ENCODE measurements at regions not wholly inside any gene's neighbourhood (a gene's known extent, or its start where the extent isn't known, plus 50 kb on each side); places are given as distances from the start of the nearest gene placed in this dataset.
"Not testable (repeated sequence)": the region's sequence is repeated elsewhere in the genome, so short reads cannot be mapped to it uniquely, and the experiment has no call there.

GRCh38 chr4:174053895-174054294 lies 229.6 kb downstream of the FBXO8 start:
- no peaks in the 10 kb centered on the region for H3K27me3 Mint-ChIP-seq (ENCODE audit: low read depth, unreplicated experiment)
- no peak for FAIRE-seq

GRCh38 chr4:174047363-174047762 lies 236.1 kb downstream of the FBXO8 start:
- Histone ChIP-seq H3K79me2 (ENCODE audit: insufficient read depth, low read length) (no peaks in the 10 kb centered on the region), H4K20me1 (ENCODE audit: insufficient read depth, low read length) (no peaks in the 10 kb centered on the region), H3K9ac (ENCODE audit: low read length) (no peak overlapping the region), H3K27me3 (ENCODE audit: insufficient read depth, low read length) (no peaks in the 10 kb centered on the region), H3K36me3 (ENCODE audit: insufficient read depth, low read length) (no peaks in the 10 kb centered on the region), H3K9me3 (ENCODE audit: insufficient read depth, low read depth, low read length) (no peaks in the 10 kb centered on the region), H3K4me1 (ENCODE audit: insufficient read depth, low read length) (no peaks in the 10 kb centered on the region), H3K27ac (ENCODE audit: low read depth, low read length) (no peak overlapping the region), H2AFZ (ENCODE audit: low read depth, low read length) (no peak overlapping the region), H3K4me2 (ENCODE audit: low read length) (no peak overlapping the region), H3K4me3 (ENCODE audit: insufficient read depth, low read depth, low read length) (no peak overlapping the region)
- no peak overlapping the region for H3K27ac Mint-ChIP-seq (ENCODE audit: unreplicated experiment)
- no peaks in the 10 kb centered on the region for H3K9me3 Mint-ChIP-seq (ENCODE audit: unreplicated experiment)
- no peaks in the 10 kb centered on the region for H3K27me3 Mint-ChIP-seq (ENCODE audit: low read depth, unreplicated experiment)
- H3K4me3 Mint-ChIP-seq (ENCODE audit: unreplicated experiment): no peak overlapping the region
- DNase-seq (ENCODE audit: low read depth): no peak
- H3K4me1 Mint-ChIP-seq (ENCODE audit: low read depth, unreplicated experiment): no peaks in the 10 kb centered on the region
- H3K36me3 Mint-ChIP-seq (ENCODE audit: low read depth, unreplicated experiment): no peaks in the 10 kb centered on the region
- no peak for FAIRE-seq
- TF ChIP-seq EZH2 (IDR thresholded peaks at IDR 0.05; ENCODE audit: insufficient read depth, low read length) (no peak), CTCF (IDR thresholded peaks at IDR 0.05; ENCODE audit: insufficient read depth, low read depth, low read length) (no peak)

More at GRCh38 chr4:174053895-174054294, 229.6 kb downstream of the FBXO8 start:
- no peak overlapping the region for H3K4me3 ChIP-seq (ENCODE audit: insufficient read depth, low read depth, low read length)
- H3K9me3 ChIP-seq (ENCODE audit: insufficient read depth, low read depth, low read length): no peaks in the 10 kb centered on the region
- H3K27ac ChIP-seq (ENCODE audit: low read depth, low read length): no peak overlapping the region
- no peak overlapping the region for H3K27ac Mint-ChIP-seq (ENCODE audit: unreplicated experiment)
- H3K4me3 Mint-ChIP-seq (ENCODE audit: unreplicated experiment): no peak overlapping the region
- TF ChIP-seq CTCF (IDR thresholded peaks at IDR 0.05; ENCODE audit: insufficient read depth, low read depth, low read length) (no peak), EZH2 (IDR thresholded peaks at IDR 0.05; ENCODE audit: insufficient read depth, low read length) (no peak)
- H3K4me2 ChIP-seq (ENCODE audit: low read length): no peak overlapping the region
- no peaks in the 10 kb centered on the region for H3K27me3 ChIP-seq (ENCODE audit: insufficient read depth, low read length)
- H3K4me1 ChIP-seq (ENCODE audit: insufficient read depth, low read length): no peaks in the 10 kb centered on the region
- no peaks in the 10 kb centered on the region for H3K36me3 Mint-ChIP-seq (ENCODE audit: low read depth, unreplicated experiment)
- H3K4me1 Mint-ChIP-seq (ENCODE audit: low read depth, unreplicated experiment): no peaks in the 10 kb centered on the region
- no peak overlapping the region for H2AFZ ChIP-seq (ENCODE audit: low read depth, low read length)
- no peak overlapping the region for H3K9ac ChIP-seq (ENCODE audit: low read length)
- H3K9me3 Mint-ChIP-seq (ENCODE audit: unreplicated experiment): no peaks in the 10 kb centered on the region
- H4K20me1 ChIP-seq (ENCODE audit: insufficient read depth, low read length): no peaks in the 10 kb centered on the region
- no peak for DNase-seq (ENCODE audit: low read depth)
- no peaks in the 10 kb centered on the region for H3K79me2 ChIP-seq (ENCODE audit: insufficient read depth, low read length)
- H3K36me3 ChIP-seq (ENCODE audit: insufficient read depth, low read length): no peaks in the 10 kb centered on the region

- H3K4me3 Mint-ChIP-seq (ENCODE audit: unreplicated experiment); H3K4me3 ChIP-seq (ENCODE audit: insufficient read depth, low read depth, low read length); H3K27ac Mint-ChIP-seq (ENCODE audit: unreplicated experiment); H4K20me1 ChIP-seq (ENCODE audit: insufficient read depth, low read length); H2AFZ ChIP-seq (ENCODE audit: low read depth, low read length); FAIRE-seq; H3K9me3 ChIP-seq (ENCODE audit: insufficient read depth, low read depth, low read length); H3K79me2 ChIP-seq (ENCODE audit: insufficient read depth, low read length); H3K9me3 Mint-ChIP-seq (ENCODE audit: unreplicated experiment); DNase-seq (ENCODE audit: low read depth); H3K27ac ChIP-seq (ENCODE audit: low read depth, low read length); H3K4me1 Mint-ChIP-seq (ENCODE audit: low read depth, unreplicated experiment); H3K36me3 Mint-ChIP-seq (ENCODE audit: low read depth, unreplicated experiment); H3K9ac ChIP-seq (ENCODE audit: low read length); H3K27me3 Mint-ChIP-seq (ENCODE audit: low read depth, unreplicated experiment); H3K4me1 ChIP-seq (ENCODE audit: insufficient read depth, low read length); H3K4me2 ChIP-seq (ENCODE audit: low read length); H3K27me3 ChIP-seq (ENCODE audit: insufficient read depth, low read length); H3K36me3 ChIP-seq (ENCODE audit: insufficient read depth, low read length): not testable (repeated sequence)
Observed at GRCh38 chr4:174045829-174046228, 237.6 kb downstream of the FBXO8 start.
